HG03460 (cell line): ENCODE measurements at regions not wholly inside any gene's neighbourhood (a gene's known extent, or its start where the extent isn't known, plus 50 kb on each side); places are given as distances from the start of the nearest gene placed in this dataset.

Source experiments
- ATAC-seq: cut with Tn5 transposase; IDR thresholded peaks from one replicate; pipeline ENCODE4 v1.9.1; 2021; ENCODE audit not compliant: unreplicated experiment

GRCh38 chr18:29041976-29042375 is 865.0 kb upstream of the CDH2 start:
- no peak for ATAC-seq

GRCh38 chr18:29034113-29034856 is 857.4 kb upstream of the CDH2 start:
- ATAC-seq: no peak

GRCh38 chr18:29028560-29028959 is 851.6 kb upstream of the CDH2 start:
- no peak for ATAC-seq

GRCh38 chr18:29018976-29019375 is 842.0 kb upstream of the CDH2 start:
- ATAC-seq: no peak

- ATAC-seq: no peak
Measured at GRCh38 chr18:29012883-29013465, 836.0 kb upstream of the CDH2 start.

- ATAC-seq: no peak
Measured at GRCh38 chr18:29012364-29012763, 835.4 kb upstream of the CDH2 start.

- no peak for ATAC-seq
Measured at GRCh38 chr18:29009250-29009803, 832.4 kb upstream of the CDH2 start.

- ATAC-seq: no peak
Measured at GRCh38 chr18:29008809-29009208, 831.9 kb upstream of the CDH2 start.

GRCh38 chr18:29007986-29008654 is 831.2 kb upstream of the CDH2 start:
- no peak for ATAC-seq

GRCh38 chr18:29004921-29005320 is 828.0 kb upstream of the CDH2 start:
- ATAC-seq: no peak

GRCh38 chr18:29003194-29003593 is 826.3 kb upstream of the CDH2 start:
- ATAC-seq: no peak

- ATAC-seq: no peak
Measured at GRCh38 chr18:29002747-29003146, 825.8 kb upstream of the CDH2 start.

GRCh38 chr18:28999726-29000125 is 822.8 kb upstream of the CDH2 start:
- no peak for ATAC-seq

- no peak for ATAC-seq
Measured at GRCh38 chr18:28995319-28995718, 818.4 kb upstream of the CDH2 start.

- no peak for ATAC-seq
Measured at GRCh38 chr18:28984731-28985130, 807.8 kb upstream of the CDH2 start.

- ATAC-seq: no peak
Measured at GRCh38 chr18:28974504-28974903, 797.6 kb upstream of the CDH2 start.

GRCh38 chr18:28973324-28973723 is 796.4 kb upstream of the CDH2 start:
- no peak for ATAC-seq

- no peak for ATAC-seq
Measured at GRCh38 chr18:28972333-28972907, 795.5 kb upstream of the CDH2 start.

- ATAC-seq: no peak
Measured at GRCh38 chr18:28963481-28963880, 786.6 kb upstream of the CDH2 start.

GRCh38 chr18:28961669-28962228 is 784.8 kb upstream of the CDH2 start:
- no peak for ATAC-seq

GRCh38 chr18:28960146-28960545 is 783.2 kb upstream of the CDH2 start:
- ATAC-seq: no peak
